Muscle of leg (tissue), 3 donors: ENCODE measurements at regions not wholly inside any gene's neighbourhood (a gene's known extent, or its start where the extent isn't known, plus 50 kb on each side); places are given as distances from the start of the nearest gene placed in this dataset.
"Not testable (repeated sequence)": the region's sequence is repeated elsewhere in the genome, so short reads cannot be mapped to it uniquely, and the experiment has no call there.

Experiments used
- DNase-seq: peaks from one replicate; pipeline ENCODE4 v3.0.0; 2013
- H3K27ac ChIP-seq: one replicate; pipeline ENCODE4 v1.5.1; 2013; ENCODE audit warnings: mild to moderate bottlenecking, low read length, control low read depth
- H3K27me3 ChIP-seq: one replicate; pipeline ENCODE4 v1.6.1; 2013; ENCODE audit warnings: low read length; ENCODE audit not compliant: control insufficient read depth, insufficient read depth
- H3K36me3 ChIP-seq: one replicate; pipeline ENCODE4 v1.6.1; 2013; ENCODE audit warnings: low read length; ENCODE audit not compliant: control insufficient read depth, insufficient read depth
- H3K4me1 ChIP-seq: one replicate; pipeline ENCODE4 v1.6.1; 2013; ENCODE audit warnings: low read length; ENCODE audit not compliant: control insufficient read depth, insufficient read depth
- H3K4me3 ChIP-seq: one replicate; pipeline ENCODE4 v1.5.1; 2013; ENCODE audit warnings: low read length, control low read depth
- H3K9me3 ChIP-seq: replicated peaks from 2 replicates; pipeline ENCODE4 v1.6.1; 2013; ENCODE audit warnings: low read depth, low read length; ENCODE audit not compliant: control insufficient read depth
- WGBS: methylation state at CpG from one replicate; pipeline ENCODE4 v1.1.5; 2013; ENCODE audit warnings: missing lambda C conversion rate; ENCODE audit not compliant: insufficient coverage; 5-methylcytosine and 5-hydroxymethylcytosine counted together

GRCh38 chr6:91083211-91083610 lies 496.3 kb upstream of the MAP3K7 start:
- peak; percentile 63 for DNase-seq
- Histone ChIP-seq H3K4me1 (peaks cover 2% of the 10 kb centered on the region), H3K36me3 (no peaks in the 10 kb centered on the region), H3K27me3 (no peaks in the 10 kb centered on the region), H3K9me3 (no peaks in the 10 kb centered on the region), H3K27ac (no peak overlapping the region), H3K4me3 (no peak overlapping the region)
- WGBS: 42% methylated on average over 2 of the region's 5 CpGs

- no peaks in the 10 kb centered on the region for H3K4me1 ChIP-seq
- H3K9me3 ChIP-seq: no peaks in the 10 kb centered on the region
- no peaks in the 10 kb centered on the region for H3K27me3 ChIP-seq
- WGBS: 63% methylated on average over 1 of the region's 3 CpGs
- no peak overlapping the region for H3K27ac ChIP-seq
- no peak overlapping the region for H3K4me3 ChIP-seq
- no peaks in the 10 kb centered on the region for H3K36me3 ChIP-seq
- DNase-seq: no peak
Measured at GRCh38 chr6:91082311-91082832, 495.5 kb upstream of the MAP3K7 start.

- H3K4me1 ChIP-seq: no peaks in the 10 kb centered on the region
- no peaks in the 10 kb centered on the region for H3K27me3 ChIP-seq
- peak; percentile 88 for DNase-seq
- no peaks in the 10 kb centered on the region for H3K36me3 ChIP-seq
- no peak overlapping the region for H3K27ac ChIP-seq
- H3K4me3 ChIP-seq: no peak overlapping the region
- WGBS: no CpG with 5 or more reads among the region's 6 CpGs
- H3K9me3 ChIP-seq: no peaks in the 10 kb centered on the region
Measured at GRCh38 chr6:91081452-91082067, 494.7 kb upstream of the MAP3K7 start.

GRCh38 chr6:91080871-91081270 lies 494.0 kb upstream of the MAP3K7 start:
- H3K27me3 ChIP-seq: no peaks in the 10 kb centered on the region
- H3K27ac ChIP-seq: no peak overlapping the region
- DNase-seq: no peak
- no peaks in the 10 kb centered on the region for H3K4me1 ChIP-seq
- no peak overlapping the region for H3K4me3 ChIP-seq
- no peaks in the 10 kb centered on the region for H3K9me3 ChIP-seq
- H3K36me3 ChIP-seq: no peaks in the 10 kb centered on the region

GRCh38 chr6:91079969-91080368 lies 493.1 kb upstream of the MAP3K7 start:
- Histone ChIP-seq H3K27ac (no peak overlapping the region), H3K4me1 (no peaks in the 10 kb centered on the region), H3K27me3 (no peaks in the 10 kb centered on the region), H3K9me3 (no peaks in the 10 kb centered on the region), H3K36me3 (no peaks in the 10 kb centered on the region), H3K4me3 (no peak overlapping the region)
- DNase-seq: no peak
- 49% methylated on average over 3 of the region's 3 CpGs for WGBS

GRCh38 chr6:91075244-91075976 lies 488.5 kb upstream of the MAP3K7 start:
- no peaks in the 10 kb centered on the region for H3K4me1 ChIP-seq
- H3K9me3 ChIP-seq: no peaks in the 10 kb centered on the region
- 67% methylated on average over 1 of the region's 5 CpGs for WGBS
- no peak for DNase-seq
- no peaks in the 10 kb centered on the region for H3K27me3 ChIP-seq
- H3K27ac ChIP-seq: no peak overlapping the region
- no peak overlapping the region for H3K4me3 ChIP-seq
- H3K36me3 ChIP-seq: no peaks in the 10 kb centered on the region

GRCh38 chr6:91063362-91063761 lies 476.5 kb upstream of the MAP3K7 start:
- Histone ChIP-seq H3K27me3 (no peaks in the 10 kb centered on the region), H3K27ac (no peak overlapping the region), H3K9me3 (peaks cover 7% of the 10 kb centered on the region), H3K4me1 (no peaks in the 10 kb centered on the region), H3K4me3 (no peak overlapping the region), H3K36me3 (no peaks in the 10 kb centered on the region)
- WGBS: no CpG with 5 or more reads among the region's 1 CpG
- DNase-seq: no peak

- no CpG with 5 or more reads among the region's 1 CpG for WGBS
- H3K9me3 ChIP-seq: peaks cover 5% of the 10 kb centered on the region
Measured at GRCh38 chr6:91057689-91058088, 470.8 kb upstream of the MAP3K7 start.

GRCh38 chr6:91055959-91056358 lies 469.1 kb upstream of the MAP3K7 start:
- H3K27me3 ChIP-seq: no peaks in the 10 kb centered on the region
- no peaks in the 10 kb centered on the region for H3K36me3 ChIP-seq
- H3K4me1 ChIP-seq: no peaks in the 10 kb centered on the region
- no peak overlapping the region for H3K4me3 ChIP-seq
- no CpG with 5 or more reads among the region's 1 CpG for WGBS
- no peak for DNase-seq
- no peak overlapping the region for H3K27ac ChIP-seq
- H3K9me3 ChIP-seq: no peaks in the 10 kb centered on the region

More at GRCh38 chr6:91057689-91058088, 470.8 kb upstream of the MAP3K7 start:
- no peaks in the 10 kb centered on the region for H3K4me1 ChIP-seq
- no peaks in the 10 kb centered on the region for H3K27me3 ChIP-seq
- H3K4me3 ChIP-seq: no peak overlapping the region
- H3K27ac ChIP-seq: no peak overlapping the region
- H3K36me3 ChIP-seq: no peaks in the 10 kb centered on the region
- no peak for DNase-seq

- not testable (repeated sequence) for H3K4me3 ChIP-seq, H3K36me3 ChIP-seq, H3K27me3 ChIP-seq, H3K4me1 ChIP-seq, H3K27ac ChIP-seq, H3K9me3 ChIP-seq, DNase-seq
- 96% methylated on average over 25 of the region's 33 CpGs for WGBS
Measured at GRCh38 chr6:91052473-91053450, 465.9 kb upstream of the MAP3K7 start.
